ENCODE measurements at regions not wholly inside any gene's neighbourhood (a gene's known extent, or its start where the extent isn't known, plus 50 kb on each side); places are given as distances from the start of the nearest gene placed in this dataset.

- H2AK5ac ChIP-seq (ENCODE audit: low read length, severe bottlenecking): no peak overlapping the region
- no peak overlapping the region for H3K9ac ChIP-seq (ENCODE audit: low read length)
- no peaks in the 10 kb centered on the region for H3K9me3 ChIP-seq (ENCODE audit: control insufficient read depth, low read length)
- no peak overlapping the region for H2AFZ ChIP-seq (ENCODE audit: low read depth, low read length)
- H3K14ac ChIP-seq (ENCODE audit: low read length in 2 of 2): no peak overlapping the region
- H4K8ac ChIP-seq (ENCODE audit: low read length): no peak overlapping the region
- no peak overlapping the region for H3K23ac ChIP-seq (ENCODE audit: low read length in 2 of 2)
- no peaks in the 10 kb centered on the region for H3K36me3 ChIP-seq (ENCODE audit: control insufficient read depth in 1 of 2, insufficient read depth in 2 of 2, low read depth in 1 of 2, low read length in 2 of 2)
- H2BK15ac ChIP-seq (ENCODE audit: low read depth, poor library complexity, severe bottlenecking): no peak overlapping the region
- 73% methylated on average over 1 of the region's 1 CpG for WGBS
- H3K27me3 ChIP-seq (ENCODE audit: control insufficient read depth in 1 of 2, insufficient read depth in 1 of 2, low read length in 2 of 2): no peaks in the 10 kb centered on the region
- no peak overlapping the region for H4K91ac ChIP-seq (ENCODE audit: low read length)
- no peaks in the 10 kb centered on the region for H3K79me1 ChIP-seq (replicated peaks; ENCODE audit: low read length, poor library complexity, severe bottlenecking)
- no peaks in the 10 kb centered on the region for H3K4me1 ChIP-seq (ENCODE audit: control insufficient read depth, insufficient read depth, low read depth, low read length)
- H3K4ac ChIP-seq (ENCODE audit: low read depth in 1 of 2, low read length in 2 of 2): no peak overlapping the region
- H3K4me3 ChIP-seq (ENCODE audit: insufficient read depth in 1 of 2, low read depth in 1 of 2, low read length in 2 of 2): no peak overlapping the region
- no peak overlapping the region for H3K27ac ChIP-seq (ENCODE audit: low read length, poor library complexity, severe bottlenecking)
- no peak overlapping the region for H3K18ac ChIP-seq (ENCODE audit: low read depth in 1 of 2, low read length in 2 of 2)
- no peak overlapping the region for H2BK5ac ChIP-seq (ENCODE audit: low read depth, low read length, poor library complexity, severe bottlenecking)
- H3K4me2 ChIP-seq (ENCODE audit: low read length, poor library complexity, severe bottlenecking): no peak overlapping the region
- H2BK12ac ChIP-seq (ENCODE audit: low read length in 2 of 2): no peak overlapping the region
- H2BK120ac ChIP-seq (ENCODE audit: low read depth, low read length): no peak overlapping the region
- DNase-seq: no peak
These were observed 199.2 kb downstream of the TFEC start for GRCh38 chr7:115831371-115831770.

GRCh38 chr7:115827305-115828045 lies 203.1 kb downstream of the TFEC start:
- Histone ChIP-seq H3K4me2 (ENCODE audit: low read length, poor library complexity, severe bottlenecking) (no peak overlapping the region), H3K79me1 (replicated peaks; ENCODE audit: low read length, poor library complexity, severe bottlenecking) (no peaks in the 10 kb centered on the region), H3K14ac (ENCODE audit: low read length in 2 of 2) (no peak overlapping the region), H2BK15ac (ENCODE audit: low read depth, poor library complexity, severe bottlenecking) (no peak overlapping the region), H2AFZ (ENCODE audit: low read depth, low read length) (no peak overlapping the region), H4K8ac (ENCODE audit: low read length) (no peak overlapping the region), H3K4ac (ENCODE audit: low read depth in 1 of 2, low read length in 2 of 2) (no peak overlapping the region), H2AK5ac (ENCODE audit: low read length, severe bottlenecking) (no peak overlapping the region), H3K9me3 (ENCODE audit: control insufficient read depth, low read length) (no peaks in the 10 kb centered on the region), H4K91ac (ENCODE audit: low read length) (no peak overlapping the region), H2BK120ac (ENCODE audit: low read depth, low read length) (no peak overlapping the region), H2BK5ac (ENCODE audit: low read depth, low read length, poor library complexity, severe bottlenecking) (no peak overlapping the region), H3K18ac (ENCODE audit: low read depth in 1 of 2, low read length in 2 of 2) (no peak overlapping the region), H3K9ac (ENCODE audit: low read length) (no peak overlapping the region), H3K27me3 (ENCODE audit: control insufficient read depth in 1 of 2, insufficient read depth in 1 of 2, low read length in 2 of 2) (no peaks in the 10 kb centered on the region), H3K23ac (ENCODE audit: low read length in 2 of 2) (no peak overlapping the region), H3K36me3 (ENCODE audit: control insufficient read depth in 1 of 2, insufficient read depth in 2 of 2, low read depth in 1 of 2, low read length in 2 of 2) (no peaks in the 10 kb centered on the region), H3K27ac (ENCODE audit: low read length, poor library complexity, severe bottlenecking) (no peak overlapping the region), H3K4me1 (ENCODE audit: control insufficient read depth, insufficient read depth, low read depth, low read length) (no peaks in the 10 kb centered on the region), H2BK12ac (ENCODE audit: low read length in 2 of 2) (no peak overlapping the region), H3K4me3 (ENCODE audit: insufficient read depth in 1 of 2, low read depth in 1 of 2, low read length in 2 of 2) (no peak overlapping the region)
- 81% methylated on average over 2 of the region's 3 CpGs for WGBS
- no peak for DNase-seq

- 94% methylated on average over 1 of the region's 2 CpGs for WGBS
- no peak overlapping the region for H2AFZ ChIP-seq (ENCODE audit: low read depth, low read length)
- H4K8ac ChIP-seq (ENCODE audit: low read length): no peak overlapping the region
- no peak overlapping the region for H2BK15ac ChIP-seq (ENCODE audit: low read depth, poor library complexity, severe bottlenecking)
- no peak overlapping the region for H3K9ac ChIP-seq (ENCODE audit: low read length)
- no peaks in the 10 kb centered on the region for H3K27me3 ChIP-seq (ENCODE audit: control insufficient read depth in 1 of 2, insufficient read depth in 1 of 2, low read length in 2 of 2)
- no peaks in the 10 kb centered on the region for H3K4me1 ChIP-seq (ENCODE audit: control insufficient read depth, insufficient read depth, low read depth, low read length)
- H2BK12ac ChIP-seq (ENCODE audit: low read length in 2 of 2): no peak overlapping the region
- H4K91ac ChIP-seq (ENCODE audit: low read length): no peak overlapping the region
- no peaks in the 10 kb centered on the region for H3K36me3 ChIP-seq (ENCODE audit: control insufficient read depth in 1 of 2, insufficient read depth in 2 of 2, low read depth in 1 of 2, low read length in 2 of 2)
- no peak overlapping the region for H3K4me3 ChIP-seq (ENCODE audit: insufficient read depth in 1 of 2, low read depth in 1 of 2, low read length in 2 of 2)
- H3K9me3 ChIP-seq (ENCODE audit: control insufficient read depth, low read length): no peaks in the 10 kb centered on the region
- no peak overlapping the region for H3K23ac ChIP-seq (ENCODE audit: low read length in 2 of 2)
- H3K79me1 ChIP-seq (replicated peaks; ENCODE audit: low read length, poor library complexity, severe bottlenecking): no peaks in the 10 kb centered on the region
- H3K14ac ChIP-seq (ENCODE audit: low read length in 2 of 2): no peak overlapping the region
- DNase-seq: no peak
- H3K4me2 ChIP-seq (ENCODE audit: low read length, poor library complexity, severe bottlenecking): no peak overlapping the region
- H3K18ac ChIP-seq (ENCODE audit: low read depth in 1 of 2, low read length in 2 of 2): no peak overlapping the region
- no peak overlapping the region for H2BK5ac ChIP-seq (ENCODE audit: low read depth, low read length, poor library complexity, severe bottlenecking)
- H2AK5ac ChIP-seq (ENCODE audit: low read length, severe bottlenecking): no peak overlapping the region
- H2BK120ac ChIP-seq (ENCODE audit: low read depth, low read length): no peak overlapping the region
- no peak overlapping the region for H3K27ac ChIP-seq (ENCODE audit: low read length, poor library complexity, severe bottlenecking)
- no peak overlapping the region for H3K4ac ChIP-seq (ENCODE audit: low read depth in 1 of 2, low read length in 2 of 2)
These were observed 205.0 kb downstream of the TFEC start for GRCh38 chr7:115825456-115826115.

DNA sequence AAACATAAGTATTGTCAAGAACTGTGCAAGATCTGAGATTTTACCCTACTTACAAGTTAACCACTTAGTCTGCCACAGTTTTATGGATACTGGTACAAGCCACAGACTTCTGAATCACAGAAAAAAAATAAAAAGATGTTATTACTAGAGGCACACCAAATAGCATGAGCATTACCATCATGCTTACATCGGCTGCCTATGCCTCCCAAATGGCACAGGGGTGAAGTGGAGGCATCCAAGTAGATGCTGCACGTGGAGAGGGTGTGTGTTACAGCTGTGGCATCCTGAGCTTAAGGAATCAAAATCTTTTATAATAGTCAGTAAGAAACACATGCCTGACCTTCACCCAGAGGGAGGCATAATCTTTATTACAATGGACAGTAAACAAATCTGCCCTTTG lies 207.8 kb downstream of the TFEC start:
- no peak overlapping the region for H3K9ac ChIP-seq (ENCODE audit: low read length)
- H3K9me3 ChIP-seq (ENCODE audit: control insufficient read depth, low read length): no peaks in the 10 kb centered on the region
- DNase-seq: no peak
- no peak overlapping the region for H3K27ac ChIP-seq (ENCODE audit: low read length, poor library complexity, severe bottlenecking)
- no peak overlapping the region for H2BK15ac ChIP-seq (ENCODE audit: low read depth, poor library complexity, severe bottlenecking)
- WGBS: no CpG with 5 or more reads among the region's 2 CpGs
- H3K18ac ChIP-seq (ENCODE audit: low read depth in 1 of 2, low read length in 2 of 2): no peak overlapping the region
- H2BK12ac ChIP-seq (ENCODE audit: low read length in 2 of 2): no peak overlapping the region
- no peak overlapping the region for H4K91ac ChIP-seq (ENCODE audit: low read length)
- no peaks in the 10 kb centered on the region for H3K36me3 ChIP-seq (ENCODE audit: control insufficient read depth in 1 of 2, insufficient read depth in 2 of 2, low read depth in 1 of 2, low read length in 2 of 2)
- H3K4me3 ChIP-seq (ENCODE audit: insufficient read depth in 1 of 2, low read depth in 1 of 2, low read length in 2 of 2): no peak overlapping the region
- H2BK120ac ChIP-seq (ENCODE audit: low read depth, low read length): no peak overlapping the region
- no peak overlapping the region for H3K4me2 ChIP-seq (ENCODE audit: low read length, poor library complexity, severe bottlenecking)
- no peak overlapping the region for H3K14ac ChIP-seq (ENCODE audit: low read length in 2 of 2)
- no peak overlapping the region for H2AFZ ChIP-seq (ENCODE audit: low read depth, low read length)
- no peaks in the 10 kb centered on the region for H3K4me1 ChIP-seq (ENCODE audit: control insufficient read depth, insufficient read depth, low read depth, low read length)
- H3K79me1 ChIP-seq (replicated peaks; ENCODE audit: low read length, poor library complexity, severe bottlenecking): no peaks in the 10 kb centered on the region
- no peak overlapping the region for H2BK5ac ChIP-seq (ENCODE audit: low read depth, low read length, poor library complexity, severe bottlenecking)
- no peak overlapping the region for H3K23ac ChIP-seq (ENCODE audit: low read length in 2 of 2)
- H4K8ac ChIP-seq (ENCODE audit: low read length): no peak overlapping the region
- H3K27me3 ChIP-seq (ENCODE audit: control insufficient read depth in 1 of 2, insufficient read depth in 1 of 2, low read length in 2 of 2): no peaks in the 10 kb centered on the region
- no peak overlapping the region for H2AK5ac ChIP-seq (ENCODE audit: low read length, severe bottlenecking)
- H3K4ac ChIP-seq (ENCODE audit: low read depth in 1 of 2, low read length in 2 of 2): no peak overlapping the region
